MM.1S (cell line): ENCODE measurements at regions not wholly inside any gene's neighbourhood (a gene's known extent, or its start where the extent isn't known, plus 50 kb on each side); places are given as distances from the start of the nearest gene placed in this dataset.

Experiments used
- CTCF ChIP-seq: fragments of 300-600 bp; sonication (generic); IDR thresholded peaks from 2 replicates; pipeline ENCODE4 v1.5.1; 2016; ENCODE audit warnings: antibody characterized with exemption, low read length, mixed read lengths
- EZH2 ChIP-seq: fragments of 300-600 bp; sonication (generic); optimal IDR thresholded peaks from 2 replicates; pipeline ENCODE3; 2017; ENCODE audit warnings: low read depth, mild to moderate bottlenecking, antibody characterized with exemption, low read length, mixed read lengths

DNA sequence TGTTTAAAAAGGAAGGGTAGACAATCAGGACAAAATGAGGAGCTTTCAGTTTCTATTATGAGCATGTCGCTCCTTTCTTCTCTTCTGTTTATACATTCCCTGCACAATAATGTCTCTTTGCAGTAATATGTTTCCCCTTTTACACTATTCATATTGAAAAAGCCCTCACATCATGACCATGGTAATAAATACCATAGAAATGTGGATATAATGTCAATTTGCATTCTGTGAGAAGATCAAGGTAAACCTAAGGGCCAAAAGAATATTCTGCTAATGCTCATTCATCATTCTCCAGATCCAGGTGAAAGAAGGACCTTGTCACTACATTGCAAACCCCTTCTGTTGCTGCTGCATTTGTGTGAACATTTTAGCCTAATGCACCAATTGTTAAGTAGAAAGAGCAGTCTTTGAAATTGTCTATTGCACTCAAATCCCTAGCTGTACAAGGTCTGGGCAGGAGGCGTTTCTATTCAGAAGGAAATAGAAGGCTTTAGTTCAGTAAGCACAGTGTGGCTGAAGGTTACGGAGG, 117.6 kb upstream of the SOX21 start:
- no peak for TF ChIP-seq CTCF
- no peak for TF ChIP-seq EZH2
